H1 (cell line): ENCODE measurements at regions not wholly inside any gene's neighbourhood (a gene's known extent, or its start where the extent isn't known, plus 50 kb on each side); places are given as distances from the start of the nearest gene placed in this dataset.

Source experiments
- CTCF ChIA-PET: fragments of 300-600 bp; sonication (Branson Sonifier 250); formaldehyde crosslinking; loops from one replicate; lab custom pipeline; 2021; ENCODE audit not compliant: partially characterized antibody; lab: Charles Lee
- POLR2A ChIA-PET: fragments of 300-600 bp; sonication (Branson Sonifier 250); formaldehyde crosslinking; loops from one replicate; lab custom pipeline; 2021; ENCODE audit warnings: inconsistent platforms; ENCODE audit not compliant: partially characterized antibody; lab: Charles Lee
- DNase-seq, 2 experiments: peaks; one replicate each; pipeline versions ENCODE4 v3.0.0 to v3.0.0-alpha.2; 2010 to 2022; ENCODE audit warnings: low spot score in 2 of 2, low read depth in 1 of 2, mixed read lengths in 1 of 2
- FAIRE-seq: peaks from 2 replicates; lab custom pipeline; 2011; peaks lifted over from hg19 to GRCh38; lab: Jason Lieb, UNC
- H2AFZ ChIP-seq: 2 replicates; pipeline ENCODE4 v1.8.1; 2012; ENCODE audit warnings: low read length, inconsistent platforms
- H2AK5ac ChIP-seq: 2 replicates; pipeline ENCODE4 v1.6.1; 2013; ENCODE audit warnings: low read depth, low read length
- H2BK120ac ChIP-seq: replicated peaks from 2 replicates; pipeline ENCODE3; 2013; ENCODE audit warnings: low read depth, low read length, inconsistent platforms
- H2BK12ac ChIP-seq: 2 replicates; pipeline ENCODE4 v1.6.1; 2013; ENCODE audit warnings: low read depth, low read length
- H2BK15ac ChIP-seq: 2 replicates; pipeline ENCODE4 v1.6.1; 2013; ENCODE audit warnings: low read length
- H2BK20ac ChIP-seq: 2 replicates; pipeline ENCODE4 v1.6.1; 2013; ENCODE audit warnings: low read length
- H2BK5ac ChIP-seq: 2 replicates; pipeline ENCODE4 v1.6.1; 2013; ENCODE audit warnings: low read depth, low read length
- H3K14ac ChIP-seq: 2 replicates; pipeline ENCODE4 v1.6.1; 2013; ENCODE audit warnings: inconsistent platforms; ENCODE audit not compliant: insufficient read length
- H3K18ac ChIP-seq: 2 replicates; pipeline ENCODE4 v1.6.1; 2013; ENCODE audit warnings: low read length; ENCODE audit errors: extremely low read depth
- H3K23ac ChIP-seq: 2 replicates; pipeline ENCODE4 v1.6.1; 2013; ENCODE audit warnings: inconsistent platforms; ENCODE audit not compliant: insufficient read length
- H3K23me2 ChIP-seq: 2 replicates; pipeline ENCODE4 v1.6.1; 2013; ENCODE audit warnings: low read depth, low read length
- H3K27ac ChIP-seq: 2 replicates; pipeline ENCODE4 v1.6.1; 2011; ENCODE audit warnings: low read depth, low read length, inconsistent platforms
- H3K27me3 ChIP-seq, 4 experiments: replicated peaks in 1 of 4; 1 replicate in 1 of 4; 2 replicates in 3 of 4; pipeline versions ENCODE4 v1.6.1 to v1.8.1; 2011 to 2013; ENCODE audit warnings: low read length in 3 of 4, mild to moderate bottlenecking in 3 of 4, inconsistent platforms in 2 of 4, mixed read lengths in 2 of 4, moderate library complexity in 1 of 4; ENCODE audit not compliant: control insufficient read depth in 3 of 4, insufficient read depth in 3 of 4; ENCODE audit errors: extremely low read depth in 1 of 4
- H3K36me3 ChIP-seq, 4 experiments: 2 replicates each; pipeline versions ENCODE4 v1.6.1 to v1.8.1; 2011 to 2013; ENCODE audit warnings: mild to moderate bottlenecking in 4 of 4, low read length in 3 of 4, moderate library complexity in 2 of 4, control low read depth in 1 of 4, inconsistent platforms in 1 of 4; ENCODE audit not compliant: insufficient read depth in 4 of 4, control insufficient read depth in 2 of 4
- H3K4ac ChIP-seq: replicated peaks from 2 replicates; pipeline ENCODE3; 2013; ENCODE audit warnings: low read length, low read depth, mixed read lengths, inconsistent platforms; ENCODE audit not compliant: insufficient read length
- H3K4me1 ChIP-seq, 4 experiments: replicated peaks in 1 of 4; 1 replicate in 1 of 4; 2 replicates in 3 of 4; pipeline versions ENCODE4 v1.6.1 to v1.8.1; 2011 to 2013; ENCODE audit warnings: low read length in 3 of 4, inconsistent platforms in 2 of 4, mixed read lengths in 1 of 4; ENCODE audit not compliant: insufficient read depth in 4 of 4, control insufficient read depth in 3 of 4
- H3K4me2 ChIP-seq, 2 experiments: 2 replicates each; pipeline versions ENCODE4 v1.6.1 to v1.8.1; 2011 to 2013; ENCODE audit warnings: low read depth in 2 of 2, low read length in 2 of 2, control low read depth in 1 of 2, inconsistent platforms in 1 of 2, mild to moderate bottlenecking in 1 of 2; ENCODE audit not compliant: insufficient read depth in 1 of 2
- H3K4me3 ChIP-seq, 4 experiments: fragments of 200-600, 300-600 bp in 1 of 4; sonication (generic), shearing (Covaris generic), sonication (Bioruptor Twin) in 1 of 4; 2 replicates each; pipeline versions ENCODE4 v1.5.1 to v1.8.1; 2011 to 2016; ENCODE audit warnings: low read length in 4 of 4, low read depth in 3 of 4, control low read depth in 2 of 4, inconsistent platforms in 2 of 4, mild to moderate bottlenecking in 2 of 4, mixed read lengths in 1 of 4, moderate library complexity in 1 of 4; ENCODE audit not compliant: insufficient read depth in 2 of 4; ENCODE audit errors: extremely low read depth in 1 of 4
- H3K56ac ChIP-seq: replicated peaks from 2 replicates; pipeline ENCODE3; 2013; ENCODE audit warnings: low read depth, mild to moderate bottlenecking, mixed read lengths, low read length, inconsistent platforms; ENCODE audit not compliant: insufficient read length
- H3K79me1 ChIP-seq: 2 replicates; pipeline ENCODE4 v1.6.1; 2013; ENCODE audit warnings: low read depth, low read length, control low read depth
- H3K79me2 ChIP-seq, 2 experiments: 2 replicates each; pipeline versions ENCODE4 v1.6.1 to v1.8.1; 2012 to 2013; ENCODE audit warnings: low read length in 2 of 2, mild to moderate bottlenecking in 2 of 2, inconsistent platforms in 1 of 2; ENCODE audit not compliant: insufficient read depth in 2 of 2, control insufficient read depth in 1 of 2
- H3K9ac ChIP-seq, 4 experiments: replicated peaks in 1 of 4; 1 replicate in 1 of 4; 2 replicates in 3 of 4; pipeline versions ENCODE4 v1.6.1 to v1.8.1; 2011 to 2013; ENCODE audit warnings: low read depth in 3 of 4, low read length in 3 of 4, control low read depth in 2 of 4, mild to moderate bottlenecking in 2 of 4, moderate library complexity in 2 of 4, inconsistent platforms in 1 of 4; ENCODE audit errors: extremely low read depth in 1 of 4
- H3K9me3 ChIP-seq, 2 experiments: 2 replicates each; pipeline versions ENCODE4 v1.6.1 to v1.8.1; 2012 to 2013; ENCODE audit warnings: mild to moderate bottlenecking in 2 of 2, moderate library complexity in 2 of 2, control low read depth in 1 of 2, inconsistent platforms in 1 of 2, low read depth in 1 of 2, low read length in 1 of 2, mixed read lengths in 1 of 2; ENCODE audit not compliant: insufficient read depth in 2 of 2
- H4K20me1 ChIP-seq, 2 experiments: replicated peaks in 1 of 2; 2 replicates each; pipeline versions ENCODE3 to v1.8.1; 2011 to 2013; ENCODE audit warnings: inconsistent platforms in 2 of 2, low read length in 2 of 2, mild to moderate bottlenecking in 1 of 2; ENCODE audit not compliant: insufficient read depth in 2 of 2, control insufficient read depth in 1 of 2
- H4K5ac ChIP-seq: 2 replicates; pipeline ENCODE4 v1.6.1; 2013; ENCODE audit warnings: low read length, low read depth, mixed read lengths, inconsistent platforms; ENCODE audit not compliant: insufficient read length
- H4K8ac ChIP-seq: 2 replicates; pipeline ENCODE4 v1.8.0; 2013; ENCODE audit warnings: mild to moderate bottlenecking, moderate library complexity, low read length, inconsistent platforms; ENCODE audit not compliant: insufficient read depth; ENCODE audit errors: extremely low read depth
- H4K91ac ChIP-seq: replicated peaks from 2 replicates; pipeline ENCODE3; 2013; ENCODE audit warnings: low read length, mixed read lengths, inconsistent platforms; ENCODE audit not compliant: insufficient read length
- CBX5 ChIP-seq: fragments of 300-800, 300-1000 bp; sonication (generic); IDR thresholded peaks from 2 replicates; pipeline ENCODE4 v1.7.1; 2016; ENCODE audit warnings: antibody characterized with exemption, low read length, low read depth
- CEBPB ChIP-seq: IDR thresholded peaks from 2 replicates; pipeline ENCODE4 v1.6.1; 2012; ENCODE audit warnings: low read depth, low read length
- GTF2F1 ChIP-seq: IDR thresholded peaks from 2 replicates; pipeline ENCODE4 v1.6.1; 2012; ENCODE audit warnings: low read depth, low read length, improper control_type of control experiment, borderline replicate concordance
- KDM4A ChIP-seq: IDR thresholded peaks from one replicate; pipeline ENCODE4 v1.7.1; 2012; ENCODE audit warnings: low read depth, mild to moderate bottlenecking, moderate library complexity, low read length, inconsistent platforms; ENCODE audit not compliant: severe bottlenecking
- POU5F1 ChIP-seq: IDR thresholded peaks from 2 replicates; pipeline ENCODE4 v1.6.1; 2011; ENCODE audit warnings: low read depth, mild to moderate bottlenecking, low read length, moderate library complexity
- RAD21 ChIP-seq, 2 experiments: IDR thresholded peaks in 1 of 2; conservative IDR thresholded peaks in 1 of 2; 2 replicates each; pipeline ENCODE4 v1.6.1; 2011; ENCODE audit warnings: low read depth in 2 of 2, low read length in 2 of 2, improper control_type of control experiment in 1 of 2, inconsistent platforms in 1 of 2, mild to moderate bottlenecking in 1 of 2, moderate library complexity in 1 of 2
- SIX5 ChIP-seq: IDR thresholded peaks from 2 replicates; pipeline ENCODE4 v1.6.1; 2011; ENCODE audit warnings: mild to moderate bottlenecking, low read depth, low read length
- SP2 ChIP-seq: IDR thresholded peaks from 2 replicates; pipeline ENCODE4 v1.6.1; 2012; ENCODE audit warnings: mild to moderate bottlenecking, low read length, inconsistent platforms
- TAF7 ChIP-seq: optimal IDR thresholded peaks from 2 replicates; pipeline ENCODE3; 2011; ENCODE audit warnings: low read depth, mild to moderate bottlenecking, inconsistent platforms, low read length, moderate library complexity, borderline replicate concordance
- TBP ChIP-seq: IDR thresholded peaks from 2 replicates; pipeline ENCODE4 v1.6.1; 2011; ENCODE audit warnings: low read depth, low read length, improper control_type of control experiment
- ZNF274 ChIP-seq: IDR thresholded peaks from 2 replicates; pipeline ENCODE4 v1.7.0; 2012; ENCODE audit warnings: low read length, borderline replicate concordance; ENCODE audit errors: extremely low read depth
- TF ChIP-seq, protein P1 (sequence below): IDR thresholded peaks from 2 replicates; pipeline ENCODE4 v1.6.1; 2012; ENCODE audit warnings: inconsistent platforms

DNA sequence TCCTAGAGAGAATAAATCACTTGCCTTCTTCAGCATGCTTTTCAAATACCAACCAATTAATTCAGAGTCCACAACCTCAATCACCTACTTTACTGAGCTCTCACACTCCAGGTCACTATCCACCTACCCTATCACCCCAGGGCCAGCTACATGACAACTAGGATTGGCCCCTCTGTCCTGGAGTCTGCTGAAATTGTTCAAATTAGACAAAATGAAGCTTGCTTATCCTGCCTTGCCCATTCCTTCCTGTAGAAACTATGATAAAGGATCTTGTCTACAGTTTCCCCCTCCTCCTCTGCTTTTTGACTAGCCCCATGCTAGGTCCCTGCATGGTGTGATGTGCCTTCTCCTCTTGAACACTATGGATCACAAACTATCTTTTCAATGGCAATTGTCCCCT is 94.5 kb downstream of the JRKL start:
- DNase-seq (no peak), FAIRE-seq (no peak)
- H3K9me3 ChIP-seq = no peaks in the 10 kb centered on the region
- no peaks in the 10 kb centered on the region for H4K20me1 ChIP-seq
- no peak overlapping the region for H3K4me2 ChIP-seq
- no peak overlapping the region for H3K18ac ChIP-seq
- H3K36me3 ChIP-seq = no peaks in the 10 kb centered on the region
- H3K23me2 ChIP-seq = no peaks in the 10 kb centered on the region
- TF ChIP-seq RAD21 (IDR thresholded peaks at IDR 0.05 in 1 of 2, conservative IDR thresholded peaks at IDR 0.05 in 1 of 2; ENCODE audit: low read depth in 2 of 2, low read length in 2 of 2) = no peak
- no peak for TF ChIP-seq POU5F1
- TF ChIP-seq KDM4A = no peak
- no peak for TF ChIP-seq CBX5
- no peak for TF ChIP-seq SP2
- no peak for TF ChIP-seq GTF2F1
- TF ChIP-seq TBP = no peak
- TF ChIP-seq, protein P1, sequence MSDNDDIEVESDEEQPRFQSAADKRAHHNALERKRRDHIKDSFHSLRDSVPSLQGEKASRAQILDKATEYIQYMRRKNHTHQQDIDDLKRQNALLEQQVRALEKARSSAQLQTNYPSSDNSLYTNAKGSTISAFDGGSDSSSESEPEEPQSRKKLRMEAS = no peak
- no peak for TF ChIP-seq SIX5
- TF ChIP-seq ZNF274 = no peak
- no peak for TF ChIP-seq CEBPB
- no peak for TF ChIP-seq TAF7
- no peaks in the 10 kb centered on the region for H3K27me3 ChIP-seq
- H3K4me3 ChIP-seq = no peak overlapping the region
- no peak overlapping the region for H2BK20ac ChIP-seq
- no peak overlapping the region for H2BK15ac ChIP-seq
- H2BK120ac ChIP-seq = no peak overlapping the region
- H3K4ac ChIP-seq = no peak overlapping the region
- no peak overlapping the region for H3K23ac ChIP-seq
- no peak overlapping the region for H3K14ac ChIP-seq
- no peaks in the 10 kb centered on the region for H3K79me1 ChIP-seq
- H4K91ac ChIP-seq = no peak overlapping the region
- H4K5ac ChIP-seq = no peak overlapping the region
- ChIA-PET CTCF (interaction anchor here (1.4 to 1.6 kb wide), 2 partner anchors 19 to 21 kb away, joined by 4 to 5 read pairs; no protein-coding TSS in a partner anchor), POLR2A (no interaction called here)
- H4K8ac ChIP-seq = no peak overlapping the region
- no peak overlapping the region for H3K27ac ChIP-seq
- H2BK12ac ChIP-seq = no peak overlapping the region
- H2AFZ ChIP-seq = no peak overlapping the region
- H3K56ac ChIP-seq = no peak overlapping the region
- no peaks in the 10 kb centered on the region for H3K4me1 ChIP-seq
- no peak overlapping the region for H2AK5ac ChIP-seq
- no peaks in the 10 kb centered on the region for H3K79me2 ChIP-seq
- H2BK5ac ChIP-seq = no peak overlapping the region
- H3K9ac ChIP-seq = no peak overlapping the region
